Gastrocnemius medialis (tissue), 4 donors: ENCODE measurements at regions not wholly inside any gene's neighbourhood (a gene's known extent, or its start where the extent isn't known, plus 50 kb on each side); places are given as distances from the start of the nearest gene placed in this dataset.

Experiments
- ATAC-seq, 2 donors: fragments of 150-250 bp; one replicate each; pipeline ENCODE4 v1.9.1; 2016
- DNase-seq, 2 donors: peaks; one replicate each; pipeline ENCODE4 v3.0.0-alpha.2; 2019
- H3K27ac ChIP-seq, 4 donors: fragments of 200-600 bp; sonication (generic); 1 replicate in 1 of 4; 2 replicates in 3 of 4; pipeline ENCODE4 v1.5.1; 2016 to 2018; ENCODE audit warnings: mild to moderate bottlenecking in 2 of 4, moderate library complexity in 1 of 4
- H3K27me3 ChIP-seq, 3 donors: fragments of 200-600 bp; sonication (generic) in 2 of 3; 1 replicate in 1 of 3; 2 replicates in 2 of 3; pipeline versions ENCODE4 v1.5.1 to v1.6.0; 2016 to 2019; ENCODE audit warnings: mild to moderate bottlenecking in 1 of 3, moderate library complexity in 1 of 3
- H3K36me3 ChIP-seq, 2 donors: fragments of 200-600 bp; sonication (generic) in 1 of 2; one replicate each; pipeline ENCODE4 v1.5.1; 2017 to 2018
- H3K4me1 ChIP-seq, 2 donors: fragments of 200-600 bp; sonication (generic) in 1 of 2; one replicate each; pipeline ENCODE4 v1.5.1; 2016 to 2017; ENCODE audit warnings: mild to moderate bottlenecking in 2 of 2
- H3K4me3 ChIP-seq, 4 donors: fragments of 200-600 bp; sonication (generic) in 3 of 4; 1 replicate in 1 of 4; 2 replicates in 3 of 4; pipeline ENCODE4 v1.5.1; 2016 to 2019; ENCODE audit warnings: mild to moderate bottlenecking in 2 of 4
- H3K9me3 ChIP-seq, 3 donors: fragments of 200-600 bp; sonication (generic) in 2 of 3; 1 replicate in 1 of 3; 2 replicates in 2 of 3; pipeline ENCODE4 v1.5.1; 2016 to 2019
- CTCF ChIP-seq, 5 experiments: fragments of 450-650 bp in 3 of 5; fragments of 200-600 bp in 2 of 5; sonication (generic) in 2 of 5; IDR thresholded peaks in 4 of 5; conservative IDR thresholded peaks in 1 of 5; 1 replicate in 4 of 5; 2 replicates in 1 of 5; pipeline ENCODE4 v1.5.1; 2016 to 2019; ENCODE audit warnings: antibody characterized with exemption in 5 of 5, mild to moderate bottlenecking in 3 of 5, moderate library complexity in 3 of 5
- POLR2A ChIP-seq, 2 donors: fragments of 450-650 bp; IDR thresholded peaks; one replicate each; pipeline ENCODE4 v1.6.1; 2017; ENCODE audit warnings: antibody characterized with exemption in 2 of 2, mild to moderate bottlenecking in 2 of 2, moderate library complexity in 2 of 2
- in situ Hi-C, 4 donors: fragments of 200-750 bp; cut with MboI; loops; one replicate each; pipeline versions ENCODE4 v1.15.0 to v1.8.0; 2017; ENCODE audit warnings: low sequenced_read_pairs in 4 of 4
- intact Hi-C: fragments of 100-400 bp; cut with DNase I; formaldehyde crosslinking; loops from one replicate; pipeline ENCODE4 v1.15.1; 2023; ENCODE audit warnings: low total_unique reads

GRCh38 chr6:54473328-54473727, 165.1 kb downstream of the TINAG start:
- no peaks in the 10 kb centered on the region for H3K9me3 ChIP-seq
- intact Hi-C loops (no loop called here), in situ Hi-C loops (no loop called here)
- H3K27ac ChIP-seq, result no peak overlapping the region
- H3K4me1 ChIP-seq, result no peaks in the 10 kb centered on the region
- H3K4me3 ChIP-seq, result no peak overlapping the region
- no peaks in the 10 kb centered on the region for H3K27me3 ChIP-seq
- no peaks in the 10 kb centered on the region for H3K36me3 ChIP-seq
- ATAC-seq (no peak), DNase-seq (no peak)
- TF ChIP-seq CTCF (IDR thresholded peaks at IDR 0.05 in 4 of 5, conservative IDR thresholded peaks at IDR 0.05 in 1 of 5), result no peak
- TF ChIP-seq POLR2A (IDR thresholded peaks at IDR 0.05), result no peak

GRCh38 chr6:54474898-54475297, 166.7 kb downstream of the TINAG start:
- DNase-seq (no peak), ATAC-seq (no peak)
- intact Hi-C loops, result no loop called here
- no peak overlapping the region for H3K27ac ChIP-seq
- TF ChIP-seq POLR2A (IDR thresholded peaks at IDR 0.05) (no peak), CTCF (IDR thresholded peaks at IDR 0.05 in 4 of 5, conservative IDR thresholded peaks at IDR 0.05 in 1 of 5) (no peak)
- no peaks in the 10 kb centered on the region for H3K36me3 ChIP-seq
- no peaks in the 10 kb centered on the region for H3K27me3 ChIP-seq
- in situ Hi-C loops, result no loop called here
- no peak overlapping the region for H3K4me3 ChIP-seq
- H3K4me1 ChIP-seq, result no peaks in the 10 kb centered on the region
- H3K9me3 ChIP-seq, result no peaks in the 10 kb centered on the region

DNA sequence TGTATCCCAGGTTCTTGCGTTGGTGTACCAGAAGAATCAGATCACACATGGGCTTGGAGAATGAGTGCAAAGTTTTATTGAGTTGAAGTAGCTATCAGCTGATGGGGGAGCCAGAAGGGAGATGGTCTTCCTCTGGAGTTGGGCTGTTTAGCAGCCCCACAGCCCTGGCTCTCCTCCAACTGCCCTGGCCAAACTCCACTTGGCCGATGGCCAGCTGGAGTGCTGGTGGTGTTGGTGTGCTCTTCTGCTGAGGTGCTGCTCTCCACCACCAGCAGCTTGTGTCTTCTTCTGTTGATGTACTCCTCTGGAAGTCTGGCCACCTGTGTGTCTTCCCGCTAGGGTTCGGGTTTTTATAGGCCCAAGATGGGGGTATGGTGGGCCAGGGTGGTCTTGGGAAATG, 172.8 kb downstream of the TINAG start:
- Histone ChIP-seq H3K9me3 (no peaks in the 10 kb centered on the region), H3K36me3 (no peaks in the 10 kb centered on the region), H3K4me3 (no peak overlapping the region), H3K4me1 (no peaks in the 10 kb centered on the region), H3K27ac (no peak overlapping the region), H3K27me3 (no peaks in the 10 kb centered on the region)
- no peak for DNase-seq
- in situ Hi-C loops, result no loop called here
- no peak for ATAC-seq
- TF ChIP-seq CTCF (IDR thresholded peaks at IDR 0.05 in 4 of 5, conservative IDR thresholded peaks at IDR 0.05 in 1 of 5) (no peak), POLR2A (IDR thresholded peaks at IDR 0.05) (no peak)
- intact Hi-C loops, result no loop called here

- H3K4me3 ChIP-seq, result no peak overlapping the region
- no peak for DNase-seq
- H3K27ac ChIP-seq, result no peak overlapping the region
- H3K36me3 ChIP-seq, result no peaks in the 10 kb centered on the region
- no peaks in the 10 kb centered on the region for H3K9me3 ChIP-seq
- H3K27me3 ChIP-seq, result no peaks in the 10 kb centered on the region
- intact Hi-C loops (no loop called here), in situ Hi-C loops (no loop called here)
- no peak for ATAC-seq
- TF ChIP-seq POLR2A (IDR thresholded peaks at IDR 0.05) (no peak), CTCF (IDR thresholded peaks at IDR 0.05 in 4 of 5, conservative IDR thresholded peaks at IDR 0.05 in 1 of 5) (no peak)
- no peaks in the 10 kb centered on the region for H3K4me1 ChIP-seq
Measured at GRCh38 chr6:54491431-54491830, 183.2 kb downstream of the TINAG start.

DNA sequence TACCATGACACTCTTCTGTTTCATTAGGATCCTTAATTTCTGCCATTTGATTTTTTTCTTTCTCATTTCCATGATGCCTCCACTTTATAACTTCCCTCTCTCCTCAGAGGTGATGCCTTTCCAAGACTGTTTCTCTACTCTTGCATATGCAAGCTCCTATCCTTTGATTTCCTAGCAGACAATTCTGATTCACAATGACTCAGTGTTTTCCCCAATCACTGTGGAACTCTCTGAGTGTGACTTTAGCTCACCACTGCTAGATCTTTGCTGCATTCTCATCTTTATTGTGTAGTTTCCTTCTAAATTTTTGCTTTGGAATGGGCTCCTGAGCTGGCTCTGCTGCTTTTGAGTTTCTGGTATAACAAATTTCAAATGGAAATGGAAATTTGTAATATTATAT, 184.9 kb downstream of the TINAG start:
- H3K36me3 ChIP-seq, result no peaks in the 10 kb centered on the region
- H3K27me3 ChIP-seq, result no peaks in the 10 kb centered on the region
- no peak overlapping the region for H3K27ac ChIP-seq
- in situ Hi-C loops, result no loop called here
- no peak overlapping the region for H3K4me3 ChIP-seq
- no peaks in the 10 kb centered on the region for H3K4me1 ChIP-seq
- TF ChIP-seq POLR2A (IDR thresholded peaks at IDR 0.05) (no peak), CTCF (IDR thresholded peaks at IDR 0.05 in 4 of 5, conservative IDR thresholded peaks at IDR 0.05 in 1 of 5) (no peak)
- DNase-seq (no peak), ATAC-seq (no peak)
- H3K9me3 ChIP-seq, result no peaks in the 10 kb centered on the region
- intact Hi-C loops, result no loop called here
